ENCODE measurements at regions not wholly inside any gene's neighbourhood (a gene's known extent, or its start where the extent isn't known, plus 50 kb on each side); places are given as distances from the start of the nearest gene placed in this dataset.

- no peak overlapping the region for H3K4me3 ChIP-seq
- H3K4me1 ChIP-seq, result no peaks in the 10 kb centered on the region
- TF ChIP-seq POLR2A (IDR thresholded peaks at IDR 0.05) (no peak), CTCF (IDR thresholded peaks at IDR 0.05) (no peak)
- H3K27ac ChIP-seq, result no peak overlapping the region
- no peak for DNase-seq
- H3K36me3 ChIP-seq (ENCODE audit: low read depth, missing control alignments), result no peaks in the 10 kb centered on the region
- no peaks in the 10 kb centered on the region for H3K27me3 ChIP-seq
- intact Hi-C loops (cut with DNase I; ENCODE audit: low total_unique reads), result no loop called here
- no peaks in the 10 kb centered on the region for H3K9me3 ChIP-seq
- WGBS, 2 donors, result 90 to 95% methylated on average over 2 of the region's 2 CpGs
These were observed 637.6 kb downstream of the TDRD15 start for GRCh38 chr2:21761361-21761760.

- H3K9me3 ChIP-seq, result no peaks in the 10 kb centered on the region
- TF ChIP-seq CTCF (IDR thresholded peaks at IDR 0.05) (no peak), POLR2A (IDR thresholded peaks at IDR 0.05) (no peak)
- intact Hi-C loops (cut with DNase I; ENCODE audit: low total_unique reads), result no loop called here
- no peaks in the 10 kb centered on the region for H3K36me3 ChIP-seq (ENCODE audit: low read depth, missing control alignments)
- no peak overlapping the region for H3K27ac ChIP-seq
- H3K4me3 ChIP-seq, result no peak overlapping the region
- no peaks in the 10 kb centered on the region for H3K4me1 ChIP-seq
- no peaks in the 10 kb centered on the region for H3K27me3 ChIP-seq
- DNase-seq, result no peak
These were observed 639.7 kb downstream of the TDRD15 start for GRCh38 chr2:21763501-21763900.

GRCh38 chr2:21770787-21771186 is 647.0 kb downstream of the TDRD15 start:
- Histone ChIP-seq H3K27ac (no peak overlapping the region), H3K27me3 (no peaks in the 10 kb centered on the region), H3K36me3 (ENCODE audit: low read depth, missing control alignments) (no peaks in the 10 kb centered on the region), H3K4me3 (no peak overlapping the region), H3K4me1 (peaks cover 4% of the 10 kb centered on the region), H3K9me3 (no peaks in the 10 kb centered on the region)
- DNase-seq, result no peak
- TF ChIP-seq CTCF (IDR thresholded peaks at IDR 0.05) (no peak), POLR2A (IDR thresholded peaks at IDR 0.05) (no peak)
- whole genome bisulfite sequencing, 2 donors, result 65 to 79% methylated on average over 1 of the region's 1 CpG
- intact Hi-C loops (cut with DNase I; ENCODE audit: low total_unique reads), result no loop called here

GRCh38 chr2:21772624-21773023 is 648.9 kb downstream of the TDRD15 start:
- H3K4me1 ChIP-seq, result peaks cover 4% of the 10 kb centered on the region
- H3K4me3 ChIP-seq, result no peak overlapping the region
- DNase-seq, result no peak
- intact Hi-C loops (cut with DNase I; ENCODE audit: low total_unique reads), result no loop called here
- TF ChIP-seq CTCF (IDR thresholded peaks at IDR 0.05), result no peak
- no peak for TF ChIP-seq POLR2A (IDR thresholded peaks at IDR 0.05)
- WGBS, 2 donors, result 67 to 71% methylated on average over 1 of the region's 1 CpG
- H3K9me3 ChIP-seq, result no peaks in the 10 kb centered on the region
- no peaks in the 10 kb centered on the region for H3K27me3 ChIP-seq
- H3K36me3 ChIP-seq (ENCODE audit: low read depth, missing control alignments), result no peaks in the 10 kb centered on the region
- H3K27ac ChIP-seq, result no peak overlapping the region

GRCh38 chr2:21773168-21773567 is 649.4 kb downstream of the TDRD15 start:
- H3K27me3 ChIP-seq, result no peaks in the 10 kb centered on the region
- peaks cover 4% of the 10 kb centered on the region for H3K4me1 ChIP-seq
- TF ChIP-seq POLR2A (IDR thresholded peaks at IDR 0.05) (no peak), CTCF (IDR thresholded peaks at IDR 0.05) (no peak)
- no peak for DNase-seq
- no peak overlapping the region for H3K27ac ChIP-seq
- no peaks in the 10 kb centered on the region for H3K36me3 ChIP-seq (ENCODE audit: low read depth, missing control alignments)
- intact Hi-C loops (cut with DNase I; ENCODE audit: low total_unique reads), result no loop called here
- no peak overlapping the region for H3K4me3 ChIP-seq
- no peaks in the 10 kb centered on the region for H3K9me3 ChIP-seq

All from testis (tissue), 2 donors.